NCI-H524 (cell line): ENCODE measurements at regions not wholly inside any gene's neighbourhood (a gene's known extent, or its start where the extent isn't known, plus 50 kb on each side); places are given as distances from the start of the nearest gene placed in this dataset.
A peak's percentile ranks its signal among the peaks of the same experiment; 100 is the strongest.

Experiments used
- DNase-seq, 2 experiments: peaks; one replicate each; lab custom pipeline; 2025; lab: John Stamatoyannopoulos, UW

GRCh38 chr3:69568951-69569350, 170.3 kb upstream of the MITF start:
- no peak for DNase-seq

DNA sequence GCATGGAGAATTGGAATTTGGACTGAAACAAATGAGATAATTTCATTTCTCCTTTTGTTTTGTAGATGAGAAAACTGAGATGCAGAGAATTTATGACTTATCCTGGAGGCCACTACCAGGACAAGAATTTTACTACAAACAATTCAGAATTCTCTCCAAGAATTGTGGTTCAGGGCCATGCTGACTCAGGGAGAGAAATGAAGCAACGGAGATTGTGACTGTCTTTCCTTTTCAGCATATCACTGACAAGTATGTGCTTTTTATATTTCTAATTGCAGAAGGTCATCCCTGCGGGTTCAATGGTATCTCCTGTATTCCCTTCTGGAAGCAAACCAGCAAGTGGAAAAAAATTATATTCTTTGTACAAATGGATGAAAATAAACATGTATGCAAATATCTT, 170.8 kb upstream of the MITF start:
- DNase-seq: no peak

DNA sequence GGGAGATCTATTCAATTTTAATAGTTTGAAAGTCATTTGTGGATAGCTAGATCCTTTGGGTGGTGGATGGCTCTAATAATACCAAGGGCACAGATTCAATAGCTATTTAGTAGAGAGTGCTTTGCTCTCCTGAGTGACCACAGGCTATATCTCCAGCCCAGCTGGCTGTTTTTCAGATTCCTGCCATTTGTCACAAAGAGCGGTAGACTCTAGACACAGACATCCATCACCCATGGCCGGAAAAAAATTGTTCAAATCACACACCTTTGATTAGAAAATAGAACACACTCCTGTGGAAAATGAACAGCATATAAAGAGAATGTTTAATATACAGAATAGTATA, 171.6 kb upstream of the MITF start:
- DNase-seq: no peak

GRCh38 chr3:69567023-69567709, 172.1 kb upstream of the MITF start:
- no peak for DNase-seq

- no peak for DNase-seq
Measured at GRCh38 chr3:69566275-69566674, 173.0 kb upstream of the MITF start.

DNA sequence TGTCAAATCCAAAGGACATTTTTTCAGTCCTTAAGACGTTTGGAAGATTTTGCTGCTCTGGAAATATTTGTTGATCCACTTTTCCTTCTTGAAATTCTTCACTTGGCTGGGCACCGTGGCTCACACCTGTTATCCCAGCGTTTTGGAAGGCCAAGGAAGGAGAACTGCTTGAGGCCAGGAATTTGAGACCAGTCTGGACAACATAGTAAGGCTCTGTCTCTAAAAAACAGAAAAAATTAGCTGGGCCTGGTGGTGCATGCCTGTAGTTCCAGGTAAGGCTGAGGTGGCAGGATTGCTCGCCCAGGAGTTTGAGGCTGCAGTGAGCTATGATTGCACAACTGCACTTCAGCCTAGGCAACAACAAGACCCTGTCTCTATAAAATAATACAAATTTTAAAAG, 173.9 kb upstream of the MITF start:
- DNase-seq: no peak

- DNase-seq: no peak
Measured at GRCh38 chr3:69563981-69564380, 175.3 kb upstream of the MITF start.

- no peak for DNase-seq
Measured at GRCh38 chr3:69563151-69563550, 176.1 kb upstream of the MITF start.

GRCh38 chr3:69562020-69562419, 176.1 kb upstream of the FRMD4B start:
- DNase-seq: no peak

- no peak for DNase-seq
Measured at GRCh38 chr3:69560818-69561217, 174.9 kb upstream of the FRMD4B start.

DNA sequence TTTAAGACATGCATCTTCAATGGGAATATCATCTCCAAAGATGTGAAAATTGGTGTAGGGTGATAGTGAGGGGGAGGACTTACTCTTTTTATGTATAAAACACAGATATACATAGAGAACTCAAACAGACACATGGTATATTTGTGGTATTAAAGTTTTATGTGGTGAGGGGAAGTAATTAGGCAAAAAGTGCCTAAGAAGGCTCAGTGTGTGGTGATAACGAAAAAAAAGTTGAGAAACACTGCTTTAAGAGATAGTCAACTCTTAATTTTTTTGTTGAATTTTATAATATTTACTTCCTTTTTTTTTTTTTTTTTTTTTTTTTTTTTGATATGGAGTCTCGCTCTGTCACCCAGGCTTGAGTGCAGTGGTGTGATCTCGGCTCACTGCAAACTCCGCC, 174.2 kb upstream of the FRMD4B start:
- no peak for DNase-seq

DNA sequence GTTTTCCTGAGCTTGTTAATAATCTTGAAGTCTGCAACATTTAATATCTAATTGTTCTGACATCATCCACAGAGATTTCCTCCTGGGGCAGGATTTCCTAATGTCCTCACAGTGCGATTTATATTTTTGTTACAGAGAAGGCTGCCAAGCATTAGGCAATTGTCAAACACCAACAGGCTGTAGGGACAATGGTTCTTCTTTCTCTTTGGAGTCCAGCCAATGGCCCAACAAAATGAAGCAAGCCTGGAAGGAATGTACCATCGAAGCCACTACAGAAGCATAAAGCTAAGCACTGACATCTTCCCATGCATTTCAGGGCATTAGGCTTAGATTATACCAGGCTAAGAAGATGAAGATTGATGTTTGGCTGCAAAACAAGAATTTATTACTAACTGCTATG, 173.0 kb upstream of the FRMD4B start:
- DNase-seq: no peak

DNA sequence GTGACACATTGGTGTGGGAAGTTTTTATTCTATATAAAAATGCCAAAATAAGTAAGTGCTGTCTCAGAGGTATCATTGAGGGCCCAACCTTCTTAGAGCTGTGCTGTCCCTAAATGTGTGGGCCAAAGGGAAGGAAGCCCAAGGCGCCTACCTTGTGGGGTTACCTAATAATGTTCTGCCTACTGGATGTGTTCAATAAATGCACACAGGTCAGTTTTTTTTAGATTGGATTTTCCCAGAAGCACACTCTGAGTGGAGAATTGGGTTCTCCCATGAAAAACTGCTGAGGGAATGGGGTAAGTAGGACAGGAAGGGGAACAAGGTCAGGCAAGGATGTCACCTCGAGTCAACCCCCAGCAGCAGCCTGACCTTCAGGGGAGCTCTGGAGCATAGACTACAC, 168.7 kb upstream of the FRMD4B start:
- DNase-seq: no peak

DNA sequence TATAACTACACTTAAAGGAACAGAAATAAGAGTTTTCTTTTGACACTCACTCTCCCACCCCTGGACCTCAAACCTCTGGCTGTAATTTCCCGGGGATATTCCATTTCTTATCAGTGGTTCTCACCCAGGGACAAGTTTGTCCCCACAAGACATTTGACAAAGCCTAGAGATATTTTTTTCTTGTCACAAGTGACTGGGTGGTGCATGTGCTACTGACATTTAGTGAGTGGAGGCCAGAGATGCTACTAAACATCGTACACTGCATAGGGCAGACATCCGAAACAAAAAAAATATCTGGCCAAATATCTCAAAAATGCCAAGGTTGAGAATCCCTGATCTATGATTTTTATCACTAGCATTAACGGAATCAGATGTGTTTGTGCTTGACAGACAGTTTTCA, 168.0 kb upstream of the FRMD4B start:
- no peak for DNase-seq

GRCh38 chr3:69547461-69547880, 161.6 kb upstream of the FRMD4B start:
- no peak for DNase-seq

- DNase-seq: no peak
Measured at GRCh38 chr3:69542805-69543429, 157.0 kb upstream of the FRMD4B start.

GRCh38 chr3:69542089-69542804, 156.4 kb upstream of the FRMD4B start:
- peak in 1 of 2 experiments; percentile 47 for DNase-seq

- no peak for DNase-seq
Measured at GRCh38 chr3:69541711-69542088, 155.8 kb upstream of the FRMD4B start.

DNA sequence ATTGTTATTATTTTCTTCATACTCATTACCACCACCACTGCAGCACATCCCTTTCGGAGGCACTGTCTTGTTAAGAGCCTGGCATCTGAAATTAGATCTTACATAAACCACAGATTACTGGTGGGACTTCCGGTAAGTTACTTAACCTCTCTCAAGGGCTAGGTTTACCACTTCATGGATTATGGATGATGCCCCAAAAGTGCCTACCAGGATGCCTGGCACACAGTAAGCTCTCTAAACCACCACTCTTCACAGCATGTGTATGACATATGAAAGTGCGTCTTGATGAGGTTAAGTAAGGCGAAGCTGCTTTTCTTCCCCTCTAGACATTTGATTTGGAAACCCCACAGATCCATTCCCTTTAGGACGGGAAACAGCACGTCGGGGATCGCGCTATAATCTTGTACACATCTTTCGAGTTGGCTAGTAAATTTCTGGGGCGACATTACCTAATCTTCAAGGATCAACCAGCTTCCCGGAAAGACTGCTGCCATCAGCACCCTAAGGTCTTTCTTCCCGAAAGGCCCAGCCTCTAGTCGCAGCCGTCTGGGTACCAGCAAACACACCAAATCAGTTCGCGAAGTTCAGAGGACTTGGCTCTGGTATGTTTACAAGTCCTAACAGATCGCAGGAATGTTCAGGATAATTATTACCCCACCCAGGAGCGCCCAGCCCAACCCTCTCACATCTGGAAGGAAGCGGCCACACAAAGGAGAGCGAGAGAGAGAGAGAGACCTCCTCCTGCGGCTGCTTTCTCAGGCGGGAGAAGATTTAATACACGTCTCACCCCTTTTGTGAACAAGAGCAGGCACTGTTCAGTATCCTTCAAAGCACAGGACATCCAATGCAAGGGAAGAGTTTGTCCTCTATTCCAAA, 155.1 kb upstream of the FRMD4B start:
- peak; percentile 47 to 67 for DNase-seq

GRCh38 chr3:69539134-69539533, 153.2 kb upstream of the FRMD4B start:
- peak in 1 of 2 experiments; percentile 6 for DNase-seq

DNA sequence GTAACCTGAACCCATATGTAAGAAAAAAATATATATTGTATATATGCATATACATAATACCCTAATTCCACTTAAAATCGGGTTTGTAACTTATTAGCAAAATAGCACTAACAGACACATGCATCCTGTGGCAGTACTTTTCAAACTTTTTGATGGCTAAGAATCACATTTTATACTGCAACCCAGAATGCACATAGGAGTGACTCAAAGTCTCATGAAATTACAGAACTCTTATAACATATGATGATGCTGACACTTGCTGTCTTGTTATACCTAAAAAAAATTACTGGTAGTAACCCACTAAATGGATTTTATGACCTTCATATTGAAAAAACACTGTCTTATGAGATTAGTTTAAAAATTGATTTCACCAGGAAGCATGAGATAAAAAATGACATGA, 152.4 kb upstream of the FRMD4B start:
- DNase-seq: no peak

DNA sequence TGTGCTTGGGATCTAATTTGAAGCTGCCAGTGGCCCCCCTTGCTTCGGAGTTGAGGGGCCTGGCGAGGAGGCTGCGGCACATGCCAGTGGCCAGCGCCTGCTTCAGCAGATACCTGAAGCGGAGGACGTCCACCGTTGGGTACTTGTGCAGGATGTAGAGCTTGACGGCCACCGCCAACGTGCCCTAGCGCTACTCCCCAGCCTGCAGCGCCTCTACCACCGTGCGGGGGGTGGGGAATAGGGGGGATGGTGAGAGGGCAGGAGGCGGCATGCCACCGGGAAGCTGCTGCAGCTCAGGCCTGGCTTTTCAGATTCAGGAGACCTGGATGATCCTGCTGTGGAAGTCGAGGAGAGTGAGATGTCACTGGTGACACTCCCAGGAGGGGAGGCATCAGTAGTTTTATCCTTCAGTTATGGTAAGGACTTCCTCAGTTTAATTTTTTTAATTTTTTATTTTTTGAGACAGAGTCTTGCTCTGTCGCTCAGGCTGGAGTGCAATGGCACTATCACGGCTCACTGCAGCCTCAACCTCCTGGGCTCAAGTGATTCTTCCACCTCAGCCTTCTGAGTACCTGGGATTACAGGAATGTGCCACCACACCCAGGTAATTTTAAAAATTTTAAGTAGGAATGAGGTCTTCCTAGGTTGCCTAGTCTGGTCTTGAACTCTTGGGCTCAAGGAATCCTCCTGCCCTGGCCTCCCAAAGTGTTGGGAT, 150.6 kb upstream of the FRMD4B start:
- DNase-seq: no peak
